Mesenchymal stem cell (in vitro differentiated cells and primary cell): ENCODE measurements at regions not wholly inside any gene's neighbourhood (a gene's known extent, or its start where the extent isn't known, plus 50 kb on each side); places are given as distances from the start of the nearest gene placed in this dataset.

Experiments
- DNase-seq: peaks from one replicate; pipeline ENCODE4 v3.0.0-alpha.2; 2013
- H2AFZ ChIP-seq: one replicate; pipeline ENCODE4 v1.6.1; 2013; ENCODE audit warnings: low read depth, mild to moderate bottlenecking, control low read depth, inconsistent platforms, low read length, moderate library complexity
- H2AK5ac ChIP-seq: 2 replicates; pipeline ENCODE4 v1.6.1; 2013; ENCODE audit warnings: low read length, moderate library complexity, mild to moderate bottlenecking, inconsistent platforms; ENCODE audit not compliant: severe bottlenecking
- H2BK120ac ChIP-seq: one replicate; pipeline ENCODE4 v1.6.1; 2013; ENCODE audit warnings: low read depth, mild to moderate bottlenecking, inconsistent platforms, low read length, moderate library complexity
- H2BK12ac ChIP-seq, 2 experiments: one replicate each; pipeline ENCODE4 v1.6.1; 2013; ENCODE audit warnings: inconsistent platforms in 2 of 2, low read length in 2 of 2, mild to moderate bottlenecking in 2 of 2, moderate library complexity in 2 of 2, control low read depth in 1 of 2
- H2BK15ac ChIP-seq: one replicate; pipeline ENCODE4 v1.6.1; 2013; ENCODE audit warnings: mild to moderate bottlenecking, low read depth, inconsistent platforms; ENCODE audit not compliant: poor library complexity, severe bottlenecking
- H2BK5ac ChIP-seq: 2 replicates; pipeline ENCODE4 v1.6.1; 2013; ENCODE audit warnings: low read depth, mild to moderate bottlenecking, low read length, control low read depth, inconsistent platforms; ENCODE audit not compliant: poor library complexity, severe bottlenecking
- H3K14ac ChIP-seq, 2 experiments: one replicate each; pipeline ENCODE4 v1.6.1; 2013; ENCODE audit warnings: inconsistent platforms in 2 of 2, low read length in 2 of 2, control low read depth in 1 of 2, mild to moderate bottlenecking in 1 of 2, moderate library complexity in 1 of 2
- H3K18ac ChIP-seq, 2 experiments: one replicate each; pipeline ENCODE4 v1.6.1; 2013; ENCODE audit warnings: inconsistent platforms in 2 of 2, low read length in 2 of 2, control low read depth in 1 of 2, low read depth in 1 of 2, mild to moderate bottlenecking in 1 of 2
- H3K23ac ChIP-seq, 2 experiments: one replicate each; pipeline ENCODE4 v1.6.1; 2013; ENCODE audit warnings: inconsistent platforms in 2 of 2, low read length in 2 of 2, mild to moderate bottlenecking in 2 of 2, moderate library complexity in 2 of 2, control low read depth in 1 of 2
- H3K27ac ChIP-seq: 2 replicates; pipeline ENCODE4 v1.5.1; 2013; ENCODE audit warnings: mild to moderate bottlenecking, moderate library complexity, low read length, control low read depth, inconsistent platforms; ENCODE audit not compliant: poor library complexity, severe bottlenecking
- H3K27me3 ChIP-seq, 2 experiments: 2 replicates each; pipeline versions ENCODE4 v1.6.1 to v1.7.0; 2013; ENCODE audit warnings: low read length in 2 of 2, mild to moderate bottlenecking in 2 of 2, moderate library complexity in 2 of 2, control low read depth in 1 of 2, inconsistent platforms in 1 of 2; ENCODE audit not compliant: control insufficient read depth in 1 of 2, insufficient read depth in 1 of 2
- H3K36me3 ChIP-seq, 2 experiments: 2 replicates each; pipeline versions ENCODE4 v1.6.1 to v1.7.0; 2013; ENCODE audit warnings: low read length in 2 of 2, control low read depth in 1 of 2, inconsistent platforms in 1 of 2, low read depth in 1 of 2, mild to moderate bottlenecking in 1 of 2; ENCODE audit not compliant: insufficient read depth in 2 of 2, control insufficient read depth in 1 of 2
- H3K4ac ChIP-seq, 2 experiments: one replicate each; pipeline ENCODE4 v1.6.1; 2013; ENCODE audit warnings: inconsistent platforms in 2 of 2, low read length in 2 of 2, mild to moderate bottlenecking in 2 of 2, moderate library complexity in 2 of 2, control low read depth in 1 of 2, low read depth in 1 of 2
- H3K4me1 ChIP-seq: 2 replicates; pipeline ENCODE4 v1.6.1; 2013; ENCODE audit warnings: low read depth, low read length, control low read depth; ENCODE audit not compliant: control insufficient read depth, insufficient read depth
- H3K4me2 ChIP-seq: 2 replicates; pipeline ENCODE4 v1.6.1; 2013; ENCODE audit warnings: low read length, mild to moderate bottlenecking, inconsistent platforms; ENCODE audit not compliant: poor library complexity, severe bottlenecking
- H3K4me3 ChIP-seq, 2 experiments: 2 replicates each; pipeline versions ENCODE4 v1.5.1 to v1.7.0; 2013; ENCODE audit warnings: low read length in 2 of 2, mild to moderate bottlenecking in 2 of 2, control low read depth in 1 of 2, low read depth in 1 of 2; ENCODE audit not compliant: insufficient read depth in 1 of 2
- H3K79me1 ChIP-seq: replicated peaks from 2 replicates; pipeline ENCODE4 v1.6.1; 2013; ENCODE audit warnings: mild to moderate bottlenecking, control low read depth, low read length, inconsistent platforms; ENCODE audit not compliant: poor library complexity, severe bottlenecking
- H3K9ac ChIP-seq: 2 replicates; pipeline ENCODE4 v1.7.0; 2013; ENCODE audit warnings: mild to moderate bottlenecking, low read length, moderate library complexity
- H3K9me3 ChIP-seq: 2 replicates; pipeline ENCODE4 v1.7.0; 2013; ENCODE audit warnings: mild to moderate bottlenecking, low read length; ENCODE audit not compliant: control insufficient read depth
- H4K8ac ChIP-seq: one replicate; pipeline ENCODE4 v1.6.1; 2013; ENCODE audit warnings: inconsistent platforms, mild to moderate bottlenecking, low read length, moderate library complexity
- H4K91ac ChIP-seq: one replicate; pipeline ENCODE4 v1.6.1; 2013; ENCODE audit warnings: mild to moderate bottlenecking, low read length, inconsistent platforms
- WGBS: methylation state at CpG from one replicate; pipeline ENCODE4 v1.1.7; 2013; ENCODE audit warnings: mixed read lengths; 5-methylcytosine and 5-hydroxymethylcytosine counted together

DNA sequence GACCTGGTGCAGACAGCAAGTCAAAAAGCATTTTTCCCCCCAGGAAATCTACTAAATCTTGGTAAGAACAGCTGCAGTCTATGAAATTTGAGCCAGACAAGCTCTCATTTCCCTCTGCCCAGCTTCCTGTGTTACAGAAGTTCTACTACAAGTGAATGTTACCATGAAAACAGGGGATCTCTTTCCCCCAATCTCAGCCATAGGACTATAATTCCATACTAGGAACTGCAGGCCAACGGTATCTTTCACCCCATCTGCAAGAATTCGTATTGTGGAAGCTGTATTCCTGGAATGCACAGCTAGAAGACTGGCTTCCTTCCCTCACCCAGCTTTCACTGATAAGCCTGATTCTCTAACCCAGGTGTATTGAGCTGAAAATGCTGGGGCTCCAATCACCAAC, 1655.4 kb downstream of the BRINP3 start:
- Histone ChIP-seq H3K4me1 (no peaks in the 10 kb centered on the region), H2BK5ac (no peak overlapping the region), H3K27ac (no peak overlapping the region), H3K23ac (no peak overlapping the region), H3K18ac (no peak overlapping the region), H3K9me3 (peaks cover 3% of the 10 kb centered on the region), H3K4me3 (no peak overlapping the region), H3K14ac (no peak overlapping the region), H4K91ac (no peak overlapping the region), H4K8ac (no peak overlapping the region), H3K9ac (no peak overlapping the region), H3K4ac (no peak overlapping the region), H3K27me3 (no peaks in the 10 kb centered on the region), H2BK120ac (no peak overlapping the region), H3K4me2 (no peak overlapping the region), H2AK5ac (no peak overlapping the region), H2AFZ (no peak overlapping the region), H3K36me3 (no peaks in the 10 kb centered on the region), H2BK15ac (no peak overlapping the region), H2BK12ac (no peak overlapping the region), H3K79me1 (no peaks in the 10 kb centered on the region)
- DNase-seq: no peak
- 80% methylated on average over 2 of the region's 2 CpGs for WGBS

DNA sequence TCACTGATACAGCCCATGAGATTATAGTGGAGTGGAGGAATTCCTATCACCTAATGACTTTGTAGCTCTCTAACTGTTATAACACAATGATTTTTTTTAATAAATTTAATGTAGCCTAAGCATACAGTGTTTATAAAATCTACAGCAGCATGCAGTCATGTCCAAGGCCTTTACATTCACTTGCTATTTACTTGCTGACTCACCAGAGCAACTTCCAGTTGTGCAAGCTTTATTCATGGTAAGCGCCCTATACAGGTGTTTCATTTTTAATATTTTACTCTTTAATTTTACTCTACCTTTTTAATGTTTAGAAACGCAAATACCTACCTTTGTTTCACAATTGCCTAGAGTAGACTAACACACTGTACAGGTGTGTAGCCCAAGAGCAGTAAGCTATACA, 1652.2 kb downstream of the BRINP3 start:
- peaks cover 3% of the 10 kb centered on the region for H3K9me3 ChIP-seq
- H3K27ac ChIP-seq: no peak overlapping the region
- H3K4me3 ChIP-seq: no peak overlapping the region
- no peaks in the 10 kb centered on the region for H3K36me3 ChIP-seq
- H3K18ac ChIP-seq: no peak overlapping the region
- H3K9ac ChIP-seq: no peak overlapping the region
- H3K23ac ChIP-seq: no peak overlapping the region
- no peak overlapping the region for H2AK5ac ChIP-seq
- no peak overlapping the region for H2AFZ ChIP-seq
- H3K4ac ChIP-seq: no peak overlapping the region
- no peaks in the 10 kb centered on the region for H3K27me3 ChIP-seq
- no peaks in the 10 kb centered on the region for H3K4me1 ChIP-seq
- H3K4me2 ChIP-seq: no peak overlapping the region
- H4K8ac ChIP-seq: no peak overlapping the region
- no peak overlapping the region for H3K14ac ChIP-seq
- WGBS: no CpG with 5 or more reads among the region's 2 CpGs
- no peak overlapping the region for H2BK5ac ChIP-seq
- no peak overlapping the region for H2BK12ac ChIP-seq
- H3K79me1 ChIP-seq: no peaks in the 10 kb centered on the region
- H2BK15ac ChIP-seq: no peak overlapping the region
- DNase-seq: no peak
- H4K91ac ChIP-seq: no peak overlapping the region
- H2BK120ac ChIP-seq: no peak overlapping the region

DNA sequence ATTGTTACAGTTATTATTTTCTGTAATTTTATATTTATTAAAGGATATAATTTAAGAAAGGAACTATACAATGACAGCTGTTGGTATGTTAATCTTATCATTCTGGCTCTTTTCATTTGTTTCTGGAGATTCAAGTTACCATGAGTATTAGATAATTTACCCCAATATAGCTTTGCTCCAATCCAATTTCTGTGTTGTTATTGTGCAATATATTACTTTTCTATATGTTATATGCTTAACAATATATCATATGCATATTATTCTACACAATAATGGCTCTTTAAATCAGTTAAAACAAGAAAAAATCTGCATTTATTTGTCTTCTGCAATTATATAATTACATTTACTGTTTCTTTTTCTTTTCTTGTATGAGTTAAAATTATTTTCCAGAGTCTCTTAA, 1650.9 kb downstream of the BRINP3 start:
- Histone ChIP-seq H3K79me1 (no peaks in the 10 kb centered on the region), H3K23ac (no peak overlapping the region), H2BK5ac (no peak overlapping the region), H3K4ac (no peak overlapping the region), H4K8ac (no peak overlapping the region), H3K9me3 (peaks cover 3% of the 10 kb centered on the region), H3K4me1 (no peaks in the 10 kb centered on the region), H2BK120ac (no peak overlapping the region), H2BK15ac (no peak overlapping the region), H3K36me3 (no peaks in the 10 kb centered on the region), H3K9ac (no peak overlapping the region), H3K14ac (no peak overlapping the region), H3K4me2 (no peak overlapping the region), H2AK5ac (no peak overlapping the region), H3K4me3 (no peak overlapping the region), H2BK12ac (no peak overlapping the region), H3K27me3 (no peaks in the 10 kb centered on the region), H3K18ac (no peak overlapping the region), H2AFZ (no peak overlapping the region), H4K91ac (no peak overlapping the region), H3K27ac (no peak overlapping the region)
- DNase-seq: no peak

DNA sequence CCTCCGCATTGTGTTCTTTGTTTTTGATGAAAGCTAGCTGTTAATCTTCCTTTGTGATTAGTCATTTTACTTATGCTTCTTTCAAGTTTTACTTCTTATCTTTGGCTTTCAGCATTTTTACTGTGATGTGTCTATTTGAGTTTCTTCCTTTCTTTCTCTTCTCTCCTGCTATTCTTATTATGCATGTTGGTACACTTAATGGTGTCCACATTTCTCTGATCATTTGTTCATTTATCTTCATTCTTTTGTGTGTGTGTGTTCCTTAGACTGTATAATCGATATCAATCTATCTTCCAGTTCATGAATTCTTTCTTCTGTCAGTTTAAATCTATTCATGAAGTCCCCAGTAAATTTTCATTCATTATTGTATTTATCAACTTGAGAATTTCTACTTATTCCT, 1650.3 kb downstream of the BRINP3 start:
- Histone ChIP-seq H3K36me3 (no peaks in the 10 kb centered on the region), H2BK120ac (no peak overlapping the region), H3K14ac (no peak overlapping the region), H2AK5ac (no peak overlapping the region), H4K8ac (no peak overlapping the region), H4K91ac (no peak overlapping the region), H3K23ac (no peak overlapping the region), H2AFZ (no peak overlapping the region), H2BK12ac (no peak overlapping the region), H3K4me3 (no peak overlapping the region), H3K9me3 (peaks cover under 1% of the 10 kb centered on the region), H3K4me1 (no peaks in the 10 kb centered on the region), H3K18ac (no peak overlapping the region), H3K79me1 (no peaks in the 10 kb centered on the region), H3K27me3 (no peaks in the 10 kb centered on the region), H3K4ac (no peak overlapping the region), H3K27ac (no peak overlapping the region), H3K4me2 (no peak overlapping the region), H2BK5ac (no peak overlapping the region), H2BK15ac (no peak overlapping the region), H3K9ac (no peak overlapping the region)
- DNase-seq: no peak
- WGBS: no CpG with 5 or more reads among the region's 2 CpGs
